HEK293T (cell line): ENCODE measurements at regions not wholly inside any gene's neighbourhood (a gene's known extent, or its start where the extent isn't known, plus 50 kb on each side); places are given as distances from the start of the nearest gene placed in this dataset.

Source experiments
- CTCF ChIA-PET: fragments of 350-600 bp; formaldehyde crosslinking; extraction: SDS; loops from one replicate; lab custom pipeline; 2021; ENCODE audit warnings: antibody characterized with exemption, inconsistent platforms; lab: Yijun Ruan, JAX
- POLR2A ChIA-PET: fragments of 350-600 bp; formaldehyde crosslinking; extraction: SDS; loops from one replicate; lab custom pipeline; 2020; ENCODE audit warnings: antibody characterized with exemption, inconsistent platforms; lab: Yijun Ruan, JAX
- DNase-seq: peaks from one replicate; pipeline ENCODE4 v3.0.0; 2012; ENCODE audit warnings: mixed read lengths; ENCODE audit errors: extremely low spot score
- ARNT ChIP-seq: fragments of 450-650 bp; IDR thresholded peaks from 2 replicates; pipeline ENCODE4 v1.6.1; 2017; ENCODE audit warnings: mild to moderate bottlenecking
- BHLHE40 ChIP-seq: fragments of 450-650 bp; IDR thresholded peaks from 2 replicates; pipeline ENCODE4 v1.6.1; 2016; ENCODE audit warnings: mild to moderate bottlenecking, moderate library complexity, borderline replicate concordance
- CTBP1 ChIP-seq: fragments of 450-650 bp; IDR thresholded peaks from 2 replicates; pipeline ENCODE4 v1.6.1; 2016; ENCODE audit warnings: borderline replicate concordance
- ELF4 ChIP-seq: fragments of 450-650 bp; IDR thresholded peaks from 2 replicates; pipeline ENCODE4 v1.6.1; 2017; ENCODE audit warnings: antibody characterized with exemption
- FOXA1 ChIP-seq: fragments of 450-650 bp; IDR thresholded peaks from 2 replicates; pipeline ENCODE4 v1.6.1; 2016; ENCODE audit warnings: mild to moderate bottlenecking
- FOXK2 ChIP-seq: fragments of 450-650 bp; IDR thresholded peaks from 2 replicates; pipeline ENCODE4 v1.6.1; 2016; ENCODE audit warnings: mild to moderate bottlenecking
- FOXM1 ChIP-seq: fragments of 450-650 bp; IDR thresholded peaks from 2 replicates; pipeline ENCODE4 v1.6.1; 2017; ENCODE audit warnings: mild to moderate bottlenecking, borderline replicate concordance
- HDGF ChIP-seq: fragments of 450-650 bp; IDR thresholded peaks from 2 replicates; pipeline ENCODE4 v1.6.1; 2017; ENCODE audit warnings: antibody characterized with exemption, borderline replicate concordance
- L3MBTL2 ChIP-seq: fragments of 450-650 bp; conservative IDR thresholded peaks from 2 replicates; pipeline ENCODE4 v1.6.1; 2016; ENCODE audit warnings: mild to moderate bottlenecking
- LEF1 ChIP-seq: fragments of 450-650 bp; IDR thresholded peaks from 2 replicates; pipeline ENCODE4 v1.6.1; 2017; ENCODE audit warnings: mild to moderate bottlenecking, borderline replicate concordance
- NFRKB ChIP-seq: fragments of 450-650 bp; IDR thresholded peaks from 2 replicates; pipeline ENCODE4 v1.6.1; 2016; ENCODE audit warnings: mild to moderate bottlenecking, moderate library complexity
- SP1 ChIP-seq: fragments of 450-650 bp; IDR thresholded peaks from 2 replicates; pipeline ENCODE4 v1.6.1; 2017
- SUZ12 ChIP-seq: fragments of 450-650 bp; IDR thresholded peaks from 2 replicates; pipeline ENCODE4 v1.6.1; 2016; ENCODE audit warnings: mild to moderate bottlenecking
- TARDBP ChIP-seq: fragments of 450-650 bp; IDR thresholded peaks from 2 replicates; pipeline ENCODE4 v1.6.1; 2016
- ZNF384 ChIP-seq: fragments of 450-650 bp; IDR thresholded peaks from 2 replicates; pipeline ENCODE4 v1.6.1; 2016
- TF ChIP-seq, protein P1 (sequence below): fragments of 450-650 bp; IDR thresholded peaks from 2 replicates; pipeline ENCODE4 v1.6.1; 2016

GRCh38 chr6:48249071-48249470 lies 138.1 kb upstream of the PTCHD4 start:
- DNase-seq, result no peak
- ChIA-PET POLR2A (no interaction called here), CTCF (no interaction called here)
- no peak for TF ChIP-seq CTBP1
- TF ChIP-seq SUZ12, result no peak
- no peak for TF ChIP-seq ZNF384
- TF ChIP-seq TARDBP, result no peak
- no peak for TF ChIP-seq FOXM1
- no peak for TF ChIP-seq SP1
- no peak for TF ChIP-seq ARNT
- no peak for TF ChIP-seq HDGF

DNA sequence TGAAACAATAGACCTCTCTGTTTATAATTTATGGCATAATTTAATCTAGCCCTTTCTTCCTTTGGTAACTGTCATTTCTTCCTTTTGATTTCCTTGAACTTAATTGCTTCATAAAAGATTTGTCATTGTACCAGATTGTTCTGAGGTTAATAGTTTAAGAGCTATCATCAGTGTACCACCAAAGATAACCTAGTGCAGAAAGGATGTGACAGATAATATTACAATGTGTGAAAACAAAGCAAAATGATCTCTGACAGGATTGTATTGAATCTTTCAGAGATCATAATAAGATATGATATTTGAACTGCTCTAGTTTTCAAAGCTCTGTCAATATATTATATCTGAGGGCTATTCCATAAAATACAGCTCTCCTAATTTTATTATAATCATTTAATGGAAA lies 132.1 kb upstream of the PTCHD4 start:
- CTCF ChIA-PET, result interaction anchor here (0.7 kb wide), 1 partner anchor 33 kb away, joined by 3 read pairs; no protein-coding TSS in a partner anchor
- POLR2A ChIA-PET, result no interaction called here
- TF ChIP-seq LEF1, result no peak
- TF ChIP-seq ZNF384, result no peak
- no peak for TF ChIP-seq L3MBTL2
- DNase-seq, result no peak

- POLR2A ChIA-PET, result interaction anchor here (0.5 kb wide), 1 partner anchor 704 kb away, joined by 4 read pairs; no protein-coding TSS in a partner anchor
- TF ChIP-seq ELF4 (no peak), FOXM1 (no peak), NFRKB (no peak), BHLHE40 (no peak), LEF1 (no peak), FOXA1 (no peak), ZNF384 (no peak), SUZ12 (no peak), ARNT (no peak), CTBP1 (no peak), SP1 (no peak), TARDBP (no peak), L3MBTL2 (no peak)
- CTCF ChIA-PET, result no interaction called here
- no peak for DNase-seq
Measured at GRCh38 chr6:48240287-48240686, 129.3 kb upstream of the PTCHD4 start.

GRCh38 chr6:48236375-48236774 lies 125.4 kb upstream of the PTCHD4 start:
- ChIA-PET POLR2A (no interaction called here), CTCF (no interaction called here)
- DNase-seq, result no peak
- TF ChIP-seq CTBP1 (no peak), NFRKB (no peak), HDGF (no peak), FOXA1 (no peak), LEF1 (no peak), TARDBP (no peak), FOXK2 (no peak), SP1 (no peak), FOXM1 (no peak), SUZ12 (no peak)
- TF ChIP-seq, protein P1, sequence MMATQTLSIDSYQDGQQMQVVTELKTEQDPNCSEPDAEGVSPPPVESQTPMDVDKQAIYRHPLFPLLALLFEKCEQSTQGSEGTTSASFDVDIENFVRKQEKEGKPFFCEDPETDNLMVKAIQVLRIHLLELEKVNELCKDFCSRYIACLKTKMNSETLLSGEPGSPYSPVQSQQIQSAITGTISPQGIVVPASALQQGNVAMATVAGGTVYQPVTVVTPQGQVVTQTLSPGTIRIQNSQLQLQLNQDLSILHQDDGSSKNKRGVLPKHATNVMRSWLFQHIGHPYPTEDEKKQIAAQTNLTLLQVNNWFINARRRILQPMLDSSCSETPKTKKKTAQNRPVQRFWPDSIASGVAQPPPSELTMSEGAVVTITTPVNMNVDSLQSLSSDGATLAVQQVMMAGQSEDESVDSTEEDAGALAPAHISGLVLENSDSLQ, result no peak

DNA sequence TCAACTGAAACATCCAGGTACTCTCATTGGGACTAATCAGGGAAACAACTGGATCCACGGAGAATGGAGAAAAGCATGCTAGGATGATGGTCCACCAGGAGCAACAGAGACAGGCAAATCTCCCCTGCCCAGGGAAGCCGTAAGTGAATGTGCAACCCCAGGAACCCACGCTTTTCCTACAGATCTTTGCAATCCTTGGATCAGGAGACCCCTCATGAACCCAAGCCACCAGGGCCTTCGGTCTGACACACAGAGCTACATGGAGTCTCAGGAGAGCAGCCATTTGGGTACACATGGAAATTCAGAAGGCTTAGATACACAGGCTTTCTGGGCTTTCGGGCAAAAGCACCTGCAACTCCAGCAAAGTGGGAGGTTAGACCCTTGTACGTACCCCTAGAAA lies 122.1 kb upstream of the PTCHD4 start:
- TF ChIP-seq NFRKB, result no peak
- no peak for TF ChIP-seq FOXM1
- no peak for TF ChIP-seq FOXA1
- no peak for TF ChIP-seq ELF4
- no peak for TF ChIP-seq ZNF384
- POLR2A ChIA-PET, result no interaction called here
- no peak for DNase-seq
- CTCF ChIA-PET, result no interaction called here

- ChIA-PET POLR2A (no interaction called here), CTCF (no interaction called here)
- no peak for TF ChIP-seq FOXM1
- no peak for DNase-seq
Measured at GRCh38 chr6:48229841-48230240, 118.8 kb upstream of the PTCHD4 start.

DNA sequence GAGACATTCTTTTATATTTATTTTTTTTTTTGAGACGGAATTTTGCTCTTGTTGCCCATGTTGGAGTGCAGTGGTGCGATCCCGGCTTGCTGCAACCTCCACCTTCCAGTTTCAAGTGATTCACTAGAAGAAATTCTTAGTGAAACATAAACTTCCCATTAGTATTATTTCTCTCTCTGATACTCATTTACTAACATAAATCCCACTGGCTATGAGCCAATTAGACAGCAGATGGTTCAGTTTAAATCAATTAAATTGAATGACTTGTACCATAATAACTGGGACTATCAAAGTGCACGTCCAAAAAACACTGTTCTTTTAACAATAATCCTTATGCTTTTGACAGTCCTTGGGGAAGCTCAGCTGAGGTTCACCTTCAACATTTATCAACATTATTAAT lies 111.2 kb upstream of the PTCHD4 start:
- ChIA-PET CTCF (no interaction called here), POLR2A (no interaction called here)
- TF ChIP-seq LEF1 (no peak), SP1 (no peak), BHLHE40 (no peak), FOXA1 (no peak), HDGF (no peak), CTBP1 (no peak), ZNF384 (no peak)
- DNase-seq, result no peak

DNA sequence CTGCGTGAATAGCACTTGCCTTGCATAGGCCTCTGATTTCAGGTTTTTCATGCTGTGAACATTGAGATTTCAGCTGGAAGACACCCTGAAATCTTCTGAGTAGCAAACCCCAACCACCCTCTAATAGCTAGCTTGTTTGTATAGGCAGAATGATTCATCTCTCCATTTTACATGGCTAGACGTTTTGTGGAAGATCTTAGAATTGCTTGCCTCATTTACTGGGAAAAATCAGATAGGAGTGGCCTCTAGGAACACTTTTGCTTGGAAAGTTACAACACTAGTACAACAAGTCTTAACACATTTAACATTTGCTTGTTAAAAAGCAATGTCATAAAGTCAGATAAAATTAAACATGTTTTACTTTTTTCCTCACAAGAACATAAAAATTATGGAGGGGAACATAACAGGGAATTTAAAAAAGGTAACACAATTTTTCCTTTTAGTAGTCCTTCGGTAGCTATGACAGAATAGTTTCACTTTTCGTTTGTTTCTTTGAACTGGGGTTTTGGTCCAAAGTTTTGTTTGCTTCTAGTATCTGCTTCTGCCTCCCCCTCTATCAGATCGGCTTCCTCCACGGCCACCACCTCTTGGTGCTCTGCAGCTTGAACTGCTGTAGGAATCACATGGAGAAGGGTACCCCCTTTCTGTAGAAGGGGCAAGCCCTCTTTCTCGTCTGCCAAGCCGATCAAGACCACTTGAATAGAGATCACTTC lies 102.2 kb upstream of the PTCHD4 start:
- TF ChIP-seq NFRKB, result no peak
- no peak for TF ChIP-seq FOXA1
- no peak for TF ChIP-seq HDGF
- TF ChIP-seq FOXM1, result no peak
- TF ChIP-seq, protein P1, result no peak
- no peak for TF ChIP-seq FOXK2
- no peak for TF ChIP-seq TARDBP
- no peak for TF ChIP-seq ZNF384
- no peak for TF ChIP-seq SUZ12
- TF ChIP-seq L3MBTL2, result no peak
- CTCF ChIA-PET, result no interaction called here
- no peak for DNase-seq
- POLR2A ChIA-PET, result no interaction called here
